ENCODE measurements at regions not wholly inside any gene's neighbourhood (a gene's known extent, or its start where the extent isn't known, plus 50 kb on each side); places are given as distances from the start of the nearest gene placed in this dataset.
"Not testable (repeated sequence)": the region's sequence is repeated elsewhere in the genome, so short reads cannot be mapped to it uniquely, and the experiment has no call there.

GRCh38 chr12:41681898-41682297, 462.8 kb downstream of the GXYLT1 start:
- DNase-seq: no peak

GRCh38 chr12:41680155-41680554, 464.5 kb downstream of the GXYLT1 start:
- no peak for DNase-seq

DNA sequence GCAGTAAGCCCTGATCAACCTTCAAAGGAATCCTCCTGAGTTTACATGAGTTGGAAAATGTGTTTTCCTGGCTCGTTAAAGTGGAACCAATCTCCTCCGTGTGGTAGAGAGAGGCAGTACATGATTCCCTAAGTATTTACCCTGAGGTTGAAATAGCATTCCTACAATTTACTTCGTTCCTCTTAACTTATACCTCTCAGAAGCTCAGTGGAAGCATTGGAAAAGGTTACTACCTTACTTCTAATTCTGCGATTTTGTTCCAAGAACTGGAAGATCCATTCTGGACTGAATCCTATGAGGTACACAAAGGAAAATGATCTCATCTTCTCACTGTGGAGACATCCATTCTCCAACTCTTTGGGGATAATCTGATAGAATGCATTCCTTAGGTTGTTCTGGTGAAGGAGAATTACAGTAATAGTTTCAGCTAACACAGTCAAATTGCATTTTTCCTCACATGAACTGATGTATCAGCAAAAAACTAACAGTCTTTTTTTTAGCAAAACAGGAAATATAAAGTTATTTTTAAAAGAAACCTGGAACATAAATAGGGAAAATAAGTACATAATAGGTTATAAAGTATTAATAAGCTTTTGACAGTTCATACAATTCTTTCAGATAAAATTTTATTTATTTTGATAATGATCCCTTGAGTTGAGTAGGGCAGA, 475.6 kb downstream of the PDZRN4 start:
- DNase-seq: peak; percentile 58

DNA sequence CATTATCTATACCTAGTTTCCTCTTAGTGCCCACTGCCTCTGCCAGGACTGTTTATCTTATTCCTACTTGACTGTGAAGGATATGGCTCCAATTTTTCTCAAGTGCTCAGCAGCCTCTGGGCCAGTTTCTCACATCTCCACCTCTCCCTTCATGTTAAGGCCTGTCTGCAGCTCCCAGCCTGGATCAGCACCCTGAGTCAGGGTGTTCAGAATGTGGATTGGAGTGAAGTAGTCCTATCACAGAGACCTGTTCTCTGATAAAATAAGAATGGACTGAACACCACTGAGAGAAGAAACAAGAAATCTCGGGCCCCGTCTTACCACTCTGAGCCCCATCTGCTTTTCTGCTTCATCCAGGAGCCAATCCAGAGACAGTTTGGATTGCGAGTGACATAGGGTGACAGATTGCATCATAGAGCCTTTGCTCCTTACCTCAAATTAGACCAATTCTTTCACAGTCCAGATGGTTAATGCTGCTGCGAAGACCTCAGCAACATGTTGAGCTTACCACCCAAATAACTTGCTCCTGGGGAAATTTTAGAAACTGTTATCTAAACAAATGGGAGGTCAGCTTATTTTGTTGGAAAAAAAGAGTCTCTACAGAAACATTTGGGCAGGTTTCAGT, 473.1 kb downstream of the PDZRN4 start:
- DNase-seq: no peak

GRCh38 chr12:41656454-41656853, 468.3 kb downstream of the PDZRN4 start:
- no peak for DNase-seq

- no peak for DNase-seq
These were observed 465.5 kb downstream of the PDZRN4 start for GRCh38 chr12:41653386-41654326.

DNA sequence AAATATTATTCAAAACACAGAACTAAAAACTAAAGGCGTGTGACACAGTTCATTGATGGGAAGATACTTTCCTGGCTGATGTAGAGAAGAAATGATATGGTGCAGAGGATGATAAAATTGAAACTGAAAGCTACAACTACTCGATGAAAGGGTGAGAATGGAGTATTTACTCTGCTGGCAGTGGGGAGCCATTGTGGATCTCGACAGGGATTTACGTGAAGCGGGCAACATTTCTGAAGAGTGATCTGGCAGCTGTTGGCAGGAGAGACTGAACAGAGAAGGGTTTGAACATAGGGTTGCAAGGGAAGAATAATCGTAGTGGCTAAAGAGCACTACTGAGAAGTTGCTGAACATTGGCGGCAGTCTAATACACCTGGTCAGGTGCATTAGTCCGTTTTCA, 464.9 kb downstream of the PDZRN4 start:
- no peak for DNase-seq

DNA sequence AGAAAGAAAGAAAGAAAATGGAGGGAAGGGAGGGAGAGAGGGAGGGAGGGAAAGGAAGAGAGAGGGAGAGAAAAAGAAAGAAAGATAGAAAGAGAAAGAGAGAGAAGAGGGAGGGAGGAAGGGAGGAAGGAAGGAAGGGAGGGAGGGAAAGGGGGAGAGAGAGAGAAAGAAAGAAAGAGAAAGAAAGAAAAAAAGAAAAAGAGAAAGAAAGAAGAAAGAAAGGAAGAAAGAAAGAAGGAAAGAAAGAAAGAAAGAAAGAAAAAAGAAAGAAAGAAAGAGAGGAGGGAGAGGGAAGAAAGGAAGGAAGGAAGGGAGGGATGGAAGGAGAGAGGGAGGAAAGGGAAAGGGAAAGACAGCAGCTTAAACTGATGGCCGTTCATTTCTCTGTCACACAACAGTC, 457.5 kb downstream of the PDZRN4 start:
- no peak for DNase-seq

GRCh38 chr12:41642808-41643207, 454.7 kb downstream of the PDZRN4 start:
- not testable (repeated sequence) for DNase-seq

DNA sequence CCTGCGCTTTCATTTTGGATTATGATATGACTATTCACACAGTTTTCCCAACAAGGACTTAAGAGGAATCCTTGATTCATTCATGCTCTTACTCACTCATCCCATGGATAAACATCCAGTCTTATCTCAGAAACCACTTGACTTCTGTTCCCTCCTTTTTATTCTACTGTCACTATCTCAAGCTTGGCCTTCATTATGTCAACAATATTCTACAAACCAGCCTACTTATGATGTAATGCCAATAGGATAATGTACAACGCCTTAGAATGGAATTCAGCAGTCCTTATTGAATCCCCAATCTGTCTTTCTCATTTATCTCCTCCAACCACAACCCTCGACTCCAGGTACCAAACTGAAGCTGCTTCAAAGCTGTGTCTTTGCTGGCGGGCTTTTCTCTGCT, 448.5 kb downstream of the PDZRN4 start:
- no peak for DNase-seq

- DNase-seq: no peak
These were observed 447.7 kb downstream of the PDZRN4 start for GRCh38 chr12:41635626-41636364.

- DNase-seq: no peak
These were observed 446.0 kb downstream of the PDZRN4 start for GRCh38 chr12:41634091-41634490.

GRCh38 chr12:41629611-41630010, 441.5 kb downstream of the PDZRN4 start:
- DNase-seq: no peak

DNA sequence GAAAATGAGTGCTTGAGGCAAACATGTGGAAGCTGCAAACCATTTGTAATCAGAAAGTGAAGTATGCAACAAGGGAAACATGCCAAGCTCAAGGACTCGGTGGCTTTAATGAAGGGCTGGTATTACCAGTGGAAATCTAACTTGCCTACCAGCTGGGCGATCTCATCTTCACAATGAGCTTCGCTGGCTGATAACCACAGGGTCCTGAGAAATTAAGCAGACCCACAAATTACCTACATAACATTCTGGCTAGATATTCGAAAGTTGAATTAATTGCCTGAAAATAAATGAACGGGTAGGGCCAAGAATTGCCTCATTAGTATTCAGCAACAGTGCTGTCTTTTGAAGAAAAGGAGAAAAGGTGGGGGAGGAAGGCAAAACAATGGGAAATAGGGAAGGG, 439.4 kb downstream of the PDZRN4 start:
- DNase-seq: no peak

DNA sequence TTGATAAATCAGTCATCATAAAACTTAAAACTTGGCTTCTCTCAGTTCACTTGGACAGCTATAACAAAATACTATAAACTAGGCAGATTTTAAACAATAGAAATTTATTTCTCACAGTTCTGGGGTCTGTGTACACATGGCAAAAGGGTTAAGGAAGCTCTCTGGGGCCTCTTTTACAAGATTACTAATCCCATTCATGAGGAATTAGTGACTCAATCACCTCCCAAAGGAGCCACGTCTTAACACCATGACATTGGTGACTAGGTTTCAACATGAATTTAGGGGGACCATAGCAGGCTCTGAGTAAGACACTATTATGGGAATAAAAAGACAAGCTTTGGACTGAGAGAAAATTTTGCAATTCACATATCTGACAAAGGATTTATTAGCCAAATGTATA, 436.5 kb downstream of the PDZRN4 start:
- no peak for DNase-seq

Data from muscle of arm (tissue), 1 donor.